ENCODE measurements at regions not wholly inside any gene's neighbourhood (a gene's known extent, or its start where the extent isn't known, plus 50 kb on each side); places are given as distances from the start of the nearest gene placed in this dataset.
"Not testable (repeated sequence)": the region's sequence is repeated elsewhere in the genome, so short reads cannot be mapped to it uniquely, and the experiment has no call there.

GRCh38 chr5:130724658-130725057 is 440.4 kb downstream of the HINT1 start:
- ATAC-seq (no peak), DNase-seq (no peak)

- DNase-seq (no peak), ATAC-seq (no peak)
Observed at GRCh38 chr5:130720355-130720754, 444.7 kb downstream of the HINT1 start.

GRCh38 chr5:130715541-130715940 is 449.5 kb downstream of the HINT1 start:
- DNase-seq = no peak
- ATAC-seq = no peak

- no peak for DNase-seq
- no peak for ATAC-seq
Observed at GRCh38 chr5:130714200-130714599, 450.9 kb downstream of the HINT1 start.

GRCh38 chr5:130712324-130712723 is 452.7 kb downstream of the HINT1 start:
- DNase-seq (no peak), ATAC-seq (no peak)

- DNase-seq (no peak), ATAC-seq (no peak)
Observed at GRCh38 chr5:130710596-130710995, 454.5 kb downstream of the HINT1 start.

- DNase-seq (no peak), ATAC-seq (no peak)
Observed at GRCh38 chr5:130708754-130709153, 456.3 kb downstream of the HINT1 start.

- no peak for ATAC-seq
- no peak for DNase-seq
Observed at GRCh38 chr5:130706696-130707095, 458.4 kb downstream of the HINT1 start.

GRCh38 chr5:130705368-130705767 is 459.7 kb downstream of the HINT1 start:
- DNase-seq = no peak

GRCh38 chr5:130693509-130693908 is 471.5 kb downstream of the HINT1 start:
- ATAC-seq = no peak

More at GRCh38 chr5:130705368-130705767, 459.7 kb downstream of the HINT1 start:
- no peak for ATAC-seq

GRCh38 chr5:130692770-130693169 is 472.3 kb downstream of the HINT1 start:
- DNase-seq = no peak

More at GRCh38 chr5:130693509-130693908, 471.5 kb downstream of the HINT1 start:
- no peak for DNase-seq

GRCh38 chr5:130689831-130690230 is 475.2 kb downstream of the HINT1 start:
- no peak for ATAC-seq

More at GRCh38 chr5:130692770-130693169, 472.3 kb downstream of the HINT1 start:
- ATAC-seq = no peak

GRCh38 chr5:130687085-130687733 is 477.8 kb downstream of the HINT1 start:
- ATAC-seq = no peak
- DNase-seq = no peak

More at GRCh38 chr5:130689831-130690230, 475.2 kb downstream of the HINT1 start:
- DNase-seq = no peak

- no peak for DNase-seq
- ATAC-seq = no peak
Observed at GRCh38 chr5:130678637-130679036, 486.4 kb downstream of the HINT1 start.

GRCh38 chr5:130666462-130666861 is 498.6 kb downstream of the HINT1 start:
- DNase-seq (no peak), ATAC-seq (no peak)

- peak; percentile 55 for ATAC-seq
- DNase-seq = no peak
Observed at GRCh38 chr5:130652176-130652575, 512.9 kb downstream of the HINT1 start.

GRCh38 chr5:130651440-130651839 is 513.6 kb downstream of the HINT1 start:
- no peak for ATAC-seq

GRCh38 chr5:130643321-130643720 is 521.7 kb downstream of the HINT1 start:
- ATAC-seq = no peak
- DNase-seq = no peak

More at GRCh38 chr5:130651440-130651839, 513.6 kb downstream of the HINT1 start:
- no peak for DNase-seq

- ATAC-seq (no peak), DNase-seq (no peak)
Observed at GRCh38 chr5:130642461-130642860, 522.6 kb downstream of the HINT1 start.

GRCh38 chr5:130627145-130627544 is 537.9 kb downstream of the HINT1 start:
- ATAC-seq (no peak), DNase-seq (no peak)

GRCh38 chr5:130624805-130625204 is 540.3 kb downstream of the HINT1 start:
- peak; percentile 32 for ATAC-seq

GRCh38 chr5:130616161-130616560 is 548.9 kb downstream of the HINT1 start:
- no peak for ATAC-seq
- no peak for DNase-seq

More at GRCh38 chr5:130624805-130625204, 540.3 kb downstream of the HINT1 start:
- DNase-seq = no peak

- ATAC-seq (no peak), DNase-seq (no peak)
Observed at GRCh38 chr5:130605234-130605633, 559.8 kb downstream of the HINT1 start.

- ATAC-seq = not testable (repeated sequence)
Observed at GRCh38 chr5:130596647-130597046, 568.4 kb downstream of the HINT1 start.

More at GRCh38 chr5:130596647-130597046, 568.4 kb downstream of the HINT1 start:
- not testable (repeated sequence) for DNase-seq

All from stimulated activated naive CD8-positive, alpha-beta T cell treated with anti-CD3 and anti-CD28 coated beads, Interleukin-15, Interleukin-2, amounts not matched to agents 100 U/mL and 50 U/mL, for 24 hours (primary cell).